Choroid plexus epithelial cell (primary cell): ENCODE measurements at regions not wholly inside any gene's neighbourhood (a gene's known extent, or its start where the extent isn't known, plus 50 kb on each side); places are given as distances from the start of the nearest gene placed in this dataset.

Experiments used
- DNase-seq: peaks from one replicate; pipeline ENCODE4 v3.0.0-alpha.2; 2010; ENCODE audit warnings: low read depth
- H3K4me3 ChIP-seq: 2 replicates; pipeline ENCODE4 v1.5.1; 2011; ENCODE audit warnings: low read depth, mild to moderate bottlenecking, control low read depth, low read length, moderate library complexity
- TF ChIP-seq, protein P1 (sequence below): conservative IDR thresholded peaks from 2 replicates; pipeline ENCODE4 v1.5.1; 2011; ENCODE audit warnings: low read depth, mild to moderate bottlenecking, control low read depth, inconsistent platforms, low read length, moderate library complexity

DNA sequence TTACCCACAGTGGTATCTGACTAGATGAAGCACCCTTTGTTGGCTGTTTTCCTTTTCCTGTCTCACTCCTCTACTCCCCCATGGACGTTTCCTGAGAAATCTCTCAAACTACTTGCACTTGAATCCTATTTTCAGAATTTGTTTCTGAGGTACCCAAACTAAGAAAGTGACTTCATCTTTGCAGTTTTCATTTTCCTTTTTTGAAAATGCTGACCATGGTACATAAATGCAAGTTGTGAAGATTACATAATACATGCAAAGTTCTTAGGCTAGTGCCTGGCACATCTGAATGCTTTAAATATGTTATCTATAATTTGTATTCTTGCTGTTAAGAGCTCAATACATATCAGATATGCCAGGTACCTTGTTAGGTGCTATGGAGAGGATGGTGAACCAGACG lies 644.7 kb upstream of the TENM4 start:
- TF ChIP-seq, protein P1, sequence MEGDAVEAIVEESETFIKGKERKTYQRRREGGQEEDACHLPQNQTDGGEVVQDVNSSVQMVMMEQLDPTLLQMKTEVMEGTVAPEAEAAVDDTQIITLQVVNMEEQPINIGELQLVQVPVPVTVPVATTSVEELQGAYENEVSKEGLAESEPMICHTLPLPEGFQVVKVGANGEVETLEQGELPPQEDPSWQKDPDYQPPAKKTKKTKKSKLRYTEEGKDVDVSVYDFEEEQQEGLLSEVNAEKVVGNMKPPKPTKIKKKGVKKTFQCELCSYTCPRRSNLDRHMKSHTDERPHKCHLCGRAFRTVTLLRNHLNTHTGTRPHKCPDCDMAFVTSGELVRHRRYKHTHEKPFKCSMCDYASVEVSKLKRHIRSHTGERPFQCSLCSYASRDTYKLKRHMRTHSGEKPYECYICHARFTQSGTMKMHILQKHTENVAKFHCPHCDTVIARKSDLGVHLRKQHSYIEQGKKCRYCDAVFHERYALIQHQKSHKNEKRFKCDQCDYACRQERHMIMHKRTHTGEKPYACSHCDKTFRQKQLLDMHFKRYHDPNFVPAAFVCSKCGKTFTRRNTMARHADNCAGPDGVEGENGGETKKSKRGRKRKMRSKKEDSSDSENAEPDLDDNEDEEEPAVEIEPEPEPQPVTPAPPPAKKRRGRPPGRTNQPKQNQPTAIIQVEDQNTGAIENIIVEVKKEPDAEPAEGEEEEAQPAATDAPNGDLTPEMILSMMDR: no peak
- H3K4me3 ChIP-seq: no peak overlapping the region
- no peak for DNase-seq

- TF ChIP-seq, protein P1: no peak
- DNase-seq: no peak
- H3K4me3 ChIP-seq: no peak overlapping the region
Observed at GRCh38 chr11:80084608-80085007, 643.8 kb upstream of the TENM4 start.

DNA sequence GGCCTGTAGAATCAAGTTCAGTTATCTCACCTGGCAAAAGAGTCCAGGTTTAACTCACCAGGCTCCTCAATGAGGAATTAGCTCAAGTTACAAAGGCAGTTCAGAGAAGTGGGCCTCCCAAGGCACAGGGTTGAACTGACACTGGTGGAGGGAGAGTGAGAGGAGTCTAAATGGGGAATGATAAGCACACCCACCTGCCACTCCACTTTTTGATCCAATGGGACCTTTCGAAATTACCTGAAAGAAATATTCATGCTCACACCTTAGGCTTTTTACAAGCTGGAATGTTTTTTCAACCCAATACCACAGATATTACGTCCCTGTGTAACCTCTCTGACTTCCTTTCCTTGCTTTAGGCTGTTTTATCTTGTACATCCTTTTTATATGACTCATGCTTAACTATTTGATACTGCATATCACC lies 642.7 kb upstream of the TENM4 start:
- H3K4me3 ChIP-seq: no peak overlapping the region
- DNase-seq: no peak
- TF ChIP-seq, protein P1: no peak

- no peak overlapping the region for H3K4me3 ChIP-seq
- no peak for DNase-seq
- TF ChIP-seq, protein P1: no peak
Observed at GRCh38 chr11:80082406-80082805, 641.6 kb upstream of the TENM4 start.

- DNase-seq: no peak
Observed at GRCh38 chr11:80077113-80077512, 636.3 kb upstream of the TENM4 start.

GRCh38 chr11:80074837-80075236 lies 634.0 kb upstream of the TENM4 start:
- no peak for DNase-seq
- no peak overlapping the region for H3K4me3 ChIP-seq
- TF ChIP-seq, protein P1: no peak

More at GRCh38 chr11:80077113-80077512, 636.3 kb upstream of the TENM4 start:
- TF ChIP-seq, protein P1: no peak
- no peak overlapping the region for H3K4me3 ChIP-seq

DNA sequence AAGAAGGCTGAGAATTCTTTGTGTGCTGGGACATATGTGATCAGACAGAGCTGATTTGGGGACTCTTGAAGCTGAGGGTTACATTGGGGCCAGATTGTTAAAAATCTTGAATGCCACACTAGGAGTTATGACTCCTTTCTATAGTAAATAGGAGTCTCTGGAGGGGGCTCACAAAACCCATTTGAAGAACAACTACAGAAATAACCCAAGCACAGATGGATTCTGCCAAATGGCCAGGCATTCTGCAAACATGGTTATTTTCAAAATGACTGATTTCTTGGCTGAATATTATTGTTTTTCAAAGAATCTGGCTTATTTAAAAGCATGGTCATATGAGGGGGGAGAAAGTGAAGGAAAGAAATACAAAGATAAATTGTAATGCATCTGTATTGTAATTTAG lies 625.5 kb upstream of the TENM4 start:
- H3K4me3 ChIP-seq: no peak overlapping the region
- TF ChIP-seq, protein P1: no peak

More for the DNA sequence above, 625.5 kb upstream of the TENM4 start:
- no peak for DNase-seq
